Renal cortical epithelial cell (primary cell): ENCODE measurements at regions not wholly inside any gene's neighbourhood (a gene's known extent, or its start where the extent isn't known, plus 50 kb on each side); places are given as distances from the start of the nearest gene placed in this dataset.
A peak's percentile ranks its signal among the peaks of the same experiment; 100 is the strongest.

Source experiments
- DNase-seq: peaks from one replicate; pipeline ENCODE4 v3.0.0-alpha.2; 2011; ENCODE audit warnings: low read depth

- DNase-seq = peak; percentile 7
Observed at GRCh38 chr10:2251631-2252030, 514.3 kb upstream of the ADARB2 start.

- DNase-seq = no peak
Observed at GRCh38 chr10:2246747-2247146, 509.4 kb upstream of the ADARB2 start.

- no peak for DNase-seq
Observed at GRCh38 chr10:2245580-2245979, 508.3 kb upstream of the ADARB2 start.

GRCh38 chr10:2244471-2244870, 507.1 kb upstream of the ADARB2 start:
- peak; percentile 18 for DNase-seq

- DNase-seq = no peak
Observed at GRCh38 chr10:2236876-2237275, 499.6 kb upstream of the ADARB2 start.

GRCh38 chr10:2232479-2232878, 495.2 kb upstream of the ADARB2 start:
- DNase-seq = no peak

- no peak for DNase-seq
Observed at GRCh38 chr10:2230478-2230877, 493.2 kb upstream of the ADARB2 start.

GRCh38 chr10:2228320-2228901, 491.1 kb upstream of the ADARB2 start:
- DNase-seq = no peak

- DNase-seq = no peak
Observed at GRCh38 chr10:2225609-2226008, 488.3 kb upstream of the ADARB2 start.

- DNase-seq = no peak
Observed at GRCh38 chr10:2223548-2224320, 486.4 kb upstream of the ADARB2 start.

GRCh38 chr10:2222631-2223030, 485.3 kb upstream of the ADARB2 start:
- DNase-seq = no peak

GRCh38 chr10:2214805-2215204, 477.5 kb upstream of the ADARB2 start:
- DNase-seq = no peak

- no peak for DNase-seq
Observed at GRCh38 chr10:2214092-2214491, 476.8 kb upstream of the ADARB2 start.

- DNase-seq = no peak
Observed at GRCh38 chr10:2212244-2212834, 475.0 kb upstream of the ADARB2 start.

GRCh38 chr10:2210088-2210487, 472.8 kb upstream of the ADARB2 start:
- no peak for DNase-seq

GRCh38 chr10:2208106-2208505, 470.8 kb upstream of the ADARB2 start:
- DNase-seq = no peak

GRCh38 chr10:2207246-2207922, 470.1 kb upstream of the ADARB2 start:
- no peak for DNase-seq

GRCh38 chr10:2205406-2205805, 468.1 kb upstream of the ADARB2 start:
- no peak for DNase-seq

- peak; percentile 76 for DNase-seq
Observed at GRCh38 chr10:2202401-2202800, 465.1 kb upstream of the ADARB2 start.

GRCh38 chr10:2201534-2202099, 464.3 kb upstream of the ADARB2 start:
- no peak for DNase-seq

GRCh38 chr10:2197663-2198062, 460.3 kb upstream of the ADARB2 start:
- DNase-seq = no peak

GRCh38 chr10:2196272-2196671, 458.9 kb upstream of the ADARB2 start:
- no peak for DNase-seq
